ENCODE measurements at regions not wholly inside any gene's neighbourhood (a gene's known extent, or its start where the extent isn't known, plus 50 kb on each side); places are given as distances from the start of the nearest gene placed in this dataset.

DNA sequence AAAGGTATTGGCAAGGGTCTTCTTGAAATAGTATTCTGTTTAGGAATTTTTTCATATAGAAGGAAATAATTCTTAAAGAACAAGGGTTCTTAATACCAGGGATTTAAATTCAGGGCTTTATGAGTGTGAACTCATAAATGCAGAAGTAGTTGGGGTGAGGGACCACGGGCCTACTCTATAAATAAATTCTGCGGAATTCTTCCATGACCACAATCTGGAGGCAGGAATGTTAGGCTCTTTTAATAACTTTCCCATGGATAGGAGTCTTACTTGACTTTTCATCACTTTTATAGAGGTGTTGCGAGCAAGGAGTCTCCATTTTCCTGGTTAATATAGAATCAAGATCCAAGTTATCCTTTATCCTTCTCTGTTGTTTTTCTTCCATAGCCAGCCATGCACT lies 76.7 kb upstream of the SLC4A4 start:
- no peak for TF ChIP-seq POLR2A (IDR thresholded peaks at IDR 0.05; ENCODE audit: low read length)
- no peak for TF ChIP-seq GATA1 (IDR thresholded peaks at IDR 0.05; ENCODE audit: low read depth, low read length)
